ENCODE measurements at regions not wholly inside any gene's neighbourhood (a gene's known extent, or its start where the extent isn't known, plus 50 kb on each side); places are given as distances from the start of the nearest gene placed in this dataset.

GRCh38 chr3:3618623-3619022 is 180.6 kb upstream of the LRRN1 start:
- Histone ChIP-seq H3K4me1 (ENCODE audit: low read length) (no peaks in the 10 kb centered on the region), H3K9me2 (replicated peaks; ENCODE audit: insufficient read depth, low read length) (no peaks in the 10 kb centered on the region), H2AFZ (ENCODE audit: low read length) (no peak overlapping the region), H3K4me2 (ENCODE audit: low read depth, low read length, poor library complexity, severe bottlenecking) (no peak overlapping the region), H3K4me3 (ENCODE audit: low read length) (no peak overlapping the region), H4K20me1 (ENCODE audit: insufficient read depth, low read depth, low read length) (no peaks in the 10 kb centered on the region), H3K27me3 (ENCODE audit: low read length) (no peaks in the 10 kb centered on the region), H3K9me3 (ENCODE audit: low read length) (no peaks in the 10 kb centered on the region), H3K36me3 (ENCODE audit: insufficient read depth, low read length) (no peaks in the 10 kb centered on the region), H3K79me2 (ENCODE audit: low read length) (no peaks in the 10 kb centered on the region), H3K27ac (ENCODE audit: low read length) (no peak overlapping the region), H3K9ac (ENCODE audit: low read length) (no peak overlapping the region)
- no peak for DNase-seq

- H4K20me1 ChIP-seq (ENCODE audit: insufficient read depth, low read depth, low read length): no peaks in the 10 kb centered on the region
- H3K9ac ChIP-seq (ENCODE audit: low read length): no peak overlapping the region
- no peaks in the 10 kb centered on the region for H3K9me3 ChIP-seq (ENCODE audit: low read length)
- H3K4me3 ChIP-seq (ENCODE audit: low read length): no peak overlapping the region
- no peak overlapping the region for H3K4me2 ChIP-seq (ENCODE audit: low read depth, low read length, poor library complexity, severe bottlenecking)
- H3K9me2 ChIP-seq (replicated peaks; ENCODE audit: insufficient read depth, low read length): no peaks in the 10 kb centered on the region
- no peak for DNase-seq
- H3K27me3 ChIP-seq (ENCODE audit: low read length): no peaks in the 10 kb centered on the region
- H3K36me3 ChIP-seq (ENCODE audit: insufficient read depth, low read length): no peaks in the 10 kb centered on the region
- H3K79me2 ChIP-seq (ENCODE audit: low read length): no peaks in the 10 kb centered on the region
- H3K4me1 ChIP-seq (ENCODE audit: low read length): no peaks in the 10 kb centered on the region
- H3K27ac ChIP-seq (ENCODE audit: low read length): no peak overlapping the region
- no peak overlapping the region for H2AFZ ChIP-seq (ENCODE audit: low read length)
Observed at GRCh38 chr3:3615533-3615932, 183.7 kb upstream of the LRRN1 start.

- Histone ChIP-seq H3K4me3 (ENCODE audit: low read length) (no peak overlapping the region), H3K36me3 (ENCODE audit: insufficient read depth, low read length) (no peaks in the 10 kb centered on the region), H3K9me3 (ENCODE audit: low read length) (peaks cover 2% of the 10 kb centered on the region; the same call in 1 of the 2 replicates), H3K4me2 (ENCODE audit: low read depth, low read length, poor library complexity, severe bottlenecking) (no peak overlapping the region), H3K4me1 (ENCODE audit: low read length) (no peaks in the 10 kb centered on the region), H4K20me1 (ENCODE audit: insufficient read depth, low read depth, low read length) (no peaks in the 10 kb centered on the region), H3K27ac (ENCODE audit: low read length) (no peak overlapping the region), H3K9me2 (replicated peaks; ENCODE audit: insufficient read depth, low read length) (no peaks in the 10 kb centered on the region), H3K27me3 (ENCODE audit: low read length) (no peaks in the 10 kb centered on the region), H3K79me2 (ENCODE audit: low read length) (no peaks in the 10 kb centered on the region), H2AFZ (ENCODE audit: low read length) (no peak overlapping the region), H3K9ac (ENCODE audit: low read length) (no peak overlapping the region)
- no peak for DNase-seq
Observed at GRCh38 chr3:3610581-3611298, 188.5 kb upstream of the LRRN1 start.

- H3K79me2 ChIP-seq (ENCODE audit: low read length): no peaks in the 10 kb centered on the region
Observed at GRCh38 chr3:3606321-3606720, 192.9 kb upstream of the LRRN1 start.

GRCh38 chr3:3605226-3605625 is 194.0 kb upstream of the LRRN1 start:
- DNase-seq: no peak
- Histone ChIP-seq H3K9ac (ENCODE audit: low read length) (no peak overlapping the region), H3K27me3 (ENCODE audit: low read length) (no peaks in the 10 kb centered on the region), H4K20me1 (ENCODE audit: insufficient read depth, low read depth, low read length) (no peaks in the 10 kb centered on the region), H3K27ac (ENCODE audit: low read length) (no peak overlapping the region), H2AFZ (ENCODE audit: low read length) (no peak overlapping the region), H3K79me2 (ENCODE audit: low read length) (no peaks in the 10 kb centered on the region), H3K9me3 (ENCODE audit: low read length) (peaks cover 2% of the 10 kb centered on the region; the same call in 1 of the 2 replicates), H3K4me3 (ENCODE audit: low read length) (no peak overlapping the region), H3K4me2 (ENCODE audit: low read depth, low read length, poor library complexity, severe bottlenecking) (no peak overlapping the region), H3K4me1 (ENCODE audit: low read length) (no peaks in the 10 kb centered on the region), H3K36me3 (ENCODE audit: insufficient read depth, low read length) (no peaks in the 10 kb centered on the region), H3K9me2 (replicated peaks; ENCODE audit: insufficient read depth, low read length) (no peaks in the 10 kb centered on the region)

More at GRCh38 chr3:3606321-3606720, 192.9 kb upstream of the LRRN1 start:
- H3K9me2 ChIP-seq (replicated peaks; ENCODE audit: insufficient read depth, low read length): no peaks in the 10 kb centered on the region
- no peak for DNase-seq
- H3K4me3 ChIP-seq (ENCODE audit: low read length): no peak overlapping the region
- H3K9me3 ChIP-seq (ENCODE audit: low read length): peaks cover 2% of the 10 kb centered on the region; the same call in 1 of the 2 replicates
- H2AFZ ChIP-seq (ENCODE audit: low read length): no peak overlapping the region
- no peaks in the 10 kb centered on the region for H4K20me1 ChIP-seq (ENCODE audit: insufficient read depth, low read depth, low read length)
- H3K4me1 ChIP-seq (ENCODE audit: low read length): no peaks in the 10 kb centered on the region
- no peak overlapping the region for H3K9ac ChIP-seq (ENCODE audit: low read length)
- H3K27ac ChIP-seq (ENCODE audit: low read length): no peak overlapping the region
- H3K27me3 ChIP-seq (ENCODE audit: low read length): no peaks in the 10 kb centered on the region
- H3K36me3 ChIP-seq (ENCODE audit: insufficient read depth, low read length): no peaks in the 10 kb centered on the region
- H3K4me2 ChIP-seq (ENCODE audit: low read depth, low read length, poor library complexity, severe bottlenecking): no peak overlapping the region

- no peak overlapping the region for H3K9ac ChIP-seq (ENCODE audit: low read length)
- no peaks in the 10 kb centered on the region for H3K36me3 ChIP-seq (ENCODE audit: insufficient read depth, low read length)
- H3K4me3 ChIP-seq (ENCODE audit: low read length): no peak overlapping the region
- no peak overlapping the region for H2AFZ ChIP-seq (ENCODE audit: low read length)
- no peaks in the 10 kb centered on the region for H3K27me3 ChIP-seq (ENCODE audit: low read length)
- H3K27ac ChIP-seq (ENCODE audit: low read length): no peak overlapping the region
- H4K20me1 ChIP-seq (ENCODE audit: insufficient read depth, low read depth, low read length): no peaks in the 10 kb centered on the region
- DNase-seq: no peak
- H3K4me1 ChIP-seq (ENCODE audit: low read length): no peaks in the 10 kb centered on the region
- no peaks in the 10 kb centered on the region for H3K9me3 ChIP-seq (ENCODE audit: low read length)
- no peaks in the 10 kb centered on the region for H3K79me2 ChIP-seq (ENCODE audit: low read length)
- H3K9me2 ChIP-seq (replicated peaks; ENCODE audit: insufficient read depth, low read length): no peaks in the 10 kb centered on the region
- no peak overlapping the region for H3K4me2 ChIP-seq (ENCODE audit: low read depth, low read length, poor library complexity, severe bottlenecking)
Observed at GRCh38 chr3:3603351-3603750, 195.9 kb upstream of the LRRN1 start.

GRCh38 chr3:3600665-3601340 is 198.4 kb upstream of the LRRN1 start:
- H3K9ac ChIP-seq (ENCODE audit: low read length): no peak overlapping the region
- no peaks in the 10 kb centered on the region for H3K36me3 ChIP-seq (ENCODE audit: insufficient read depth, low read length)
- H3K9me3 ChIP-seq (ENCODE audit: low read length): no peaks in the 10 kb centered on the region
- H3K4me2 ChIP-seq (ENCODE audit: low read depth, low read length, poor library complexity, severe bottlenecking): no peak overlapping the region
- H3K79me2 ChIP-seq (ENCODE audit: low read length): no peaks in the 10 kb centered on the region
- H3K27me3 ChIP-seq (ENCODE audit: low read length): no peaks in the 10 kb centered on the region
- H3K9me2 ChIP-seq (replicated peaks; ENCODE audit: insufficient read depth, low read length): no peaks in the 10 kb centered on the region
- H3K4me1 ChIP-seq (ENCODE audit: low read length): no peaks in the 10 kb centered on the region
- no peaks in the 10 kb centered on the region for H4K20me1 ChIP-seq (ENCODE audit: insufficient read depth, low read depth, low read length)
- no peak for DNase-seq
- H2AFZ ChIP-seq (ENCODE audit: low read length): no peak overlapping the region
- no peak overlapping the region for H3K4me3 ChIP-seq (ENCODE audit: low read length)
- H3K27ac ChIP-seq (ENCODE audit: low read length): no peak overlapping the region

GRCh38 chr3:3599016-3599415 is 200.2 kb upstream of the LRRN1 start:
- Histone ChIP-seq H3K4me1 (ENCODE audit: low read length) (no peaks in the 10 kb centered on the region), H3K9ac (ENCODE audit: low read length) (no peak overlapping the region), H3K4me2 (ENCODE audit: low read depth, low read length, poor library complexity, severe bottlenecking) (no peak overlapping the region), H2AFZ (ENCODE audit: low read length) (no peak overlapping the region), H3K79me2 (ENCODE audit: low read length) (no peaks in the 10 kb centered on the region), H3K36me3 (ENCODE audit: insufficient read depth, low read length) (no peaks in the 10 kb centered on the region), H3K9me2 (replicated peaks; ENCODE audit: insufficient read depth, low read length) (no peaks in the 10 kb centered on the region), H3K9me3 (ENCODE audit: low read length) (no peaks in the 10 kb centered on the region), H3K27ac (ENCODE audit: low read length) (no peak overlapping the region), H4K20me1 (ENCODE audit: insufficient read depth, low read depth, low read length) (no peaks in the 10 kb centered on the region), H3K27me3 (ENCODE audit: low read length) (no peaks in the 10 kb centered on the region), H3K4me3 (ENCODE audit: low read length) (no peak overlapping the region)
- no peak for DNase-seq

Data from Karpas-422 (cell line).